ENCODE measurements at regions not wholly inside any gene's neighbourhood (a gene's known extent, or its start where the extent isn't known, plus 50 kb on each side); places are given as distances from the start of the nearest gene placed in this dataset.

- ChIA-PET POLR2A (ENCODE audit: unreplicated experiment) (no interaction called here), CTCF (no interaction called here)
- Histone ChIP-seq H3K9me3 (ENCODE audit: insufficient read depth, low read depth) (no peaks in the 10 kb centered on the region), H3K27me3 (ENCODE audit: insufficient read depth, low read depth) (no peaks in the 10 kb centered on the region), H4K20me1 (ENCODE audit: insufficient read depth) (no peaks in the 10 kb centered on the region; the same call in 1 of the 2 replicates), H2AFZ (no peak overlapping the region), H3K4me3 (no peak overlapping the region), H3K27ac (no peak overlapping the region), H3K36me3 (ENCODE audit: low read depth) (no peaks in the 10 kb centered on the region), H3K79me2 (ENCODE audit: low read depth) (no peaks in the 10 kb centered on the region), H3K4me1 (replicated peaks; ENCODE audit: insufficient read depth) (no peaks in the 10 kb centered on the region), H3F3A (ENCODE audit: insufficient read depth, low read depth) (no peaks in the 10 kb centered on the region), H3K4me2 (no peak overlapping the region), H3K9me2 (ENCODE audit: insufficient read depth) (no peaks in the 10 kb centered on the region)
- BruUV-seq (replicated peaks), result no TSS peak
- DNase-seq, result no peak
- no peak for TF ChIP-seq EZH2 (IDR thresholded peaks at IDR 0.05; ENCODE audit: low read depth)
- TF ChIP-seq, protein P1, sequence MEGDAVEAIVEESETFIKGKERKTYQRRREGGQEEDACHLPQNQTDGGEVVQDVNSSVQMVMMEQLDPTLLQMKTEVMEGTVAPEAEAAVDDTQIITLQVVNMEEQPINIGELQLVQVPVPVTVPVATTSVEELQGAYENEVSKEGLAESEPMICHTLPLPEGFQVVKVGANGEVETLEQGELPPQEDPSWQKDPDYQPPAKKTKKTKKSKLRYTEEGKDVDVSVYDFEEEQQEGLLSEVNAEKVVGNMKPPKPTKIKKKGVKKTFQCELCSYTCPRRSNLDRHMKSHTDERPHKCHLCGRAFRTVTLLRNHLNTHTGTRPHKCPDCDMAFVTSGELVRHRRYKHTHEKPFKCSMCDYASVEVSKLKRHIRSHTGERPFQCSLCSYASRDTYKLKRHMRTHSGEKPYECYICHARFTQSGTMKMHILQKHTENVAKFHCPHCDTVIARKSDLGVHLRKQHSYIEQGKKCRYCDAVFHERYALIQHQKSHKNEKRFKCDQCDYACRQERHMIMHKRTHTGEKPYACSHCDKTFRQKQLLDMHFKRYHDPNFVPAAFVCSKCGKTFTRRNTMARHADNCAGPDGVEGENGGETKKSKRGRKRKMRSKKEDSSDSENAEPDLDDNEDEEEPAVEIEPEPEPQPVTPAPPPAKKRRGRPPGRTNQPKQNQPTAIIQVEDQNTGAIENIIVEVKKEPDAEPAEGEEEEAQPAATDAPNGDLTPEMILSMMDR (conservative IDR thresholded peaks at IDR 0.05), result no peak
- intact Hi-C loops (cut with micrococcal nuclease; ENCODE audit: unreplicated experiment), result no loop called here
These were observed 658.4 kb upstream of the MBL2 start for GRCh38 chr10:53430974-53431373.

GRCh38 chr10:53430127-53430891 lies 657.7 kb upstream of the MBL2 start:
- Histone ChIP-seq H3K79me2 (ENCODE audit: low read depth) (no peaks in the 10 kb centered on the region), H3K36me3 (ENCODE audit: low read depth) (no peaks in the 10 kb centered on the region), H4K20me1 (ENCODE audit: insufficient read depth) (no peaks in the 10 kb centered on the region; the same call in 1 of the 2 replicates), H3F3A (ENCODE audit: insufficient read depth, low read depth) (no peaks in the 10 kb centered on the region), H3K9me2 (ENCODE audit: insufficient read depth) (no peaks in the 10 kb centered on the region), H2AFZ (no peak overlapping the region), H3K4me1 (replicated peaks; ENCODE audit: insufficient read depth) (no peaks in the 10 kb centered on the region), H3K27ac (no peak overlapping the region), H3K27me3 (ENCODE audit: insufficient read depth, low read depth) (no peaks in the 10 kb centered on the region), H3K9me3 (ENCODE audit: insufficient read depth, low read depth) (no peaks in the 10 kb centered on the region), H3K4me3 (no peak overlapping the region), H3K4me2 (no peak overlapping the region)
- no TSS peak for BruUV-seq (replicated peaks)
- no peak for DNase-seq
- CTCF ChIA-PET, result no interaction called here
- TF ChIP-seq, protein P1 (conservative IDR thresholded peaks at IDR 0.05), result no peak
- no peak for TF ChIP-seq EZH2 (IDR thresholded peaks at IDR 0.05; ENCODE audit: low read depth)
- POLR2A ChIA-PET (ENCODE audit: unreplicated experiment), result no interaction called here
- intact Hi-C loops (cut with micrococcal nuclease; ENCODE audit: unreplicated experiment), result no loop called here

GRCh38 chr10:53422223-53422888 lies 649.8 kb upstream of the MBL2 start:
- TF ChIP-seq, protein P1 (conservative IDR thresholded peaks at IDR 0.05), result no peak
- TF ChIP-seq EZH2 (IDR thresholded peaks at IDR 0.05; ENCODE audit: low read depth), result no peak
- POLR2A ChIA-PET (ENCODE audit: unreplicated experiment), result no interaction called here
- intact Hi-C loops (cut with micrococcal nuclease; ENCODE audit: unreplicated experiment), result no loop called here
- Histone ChIP-seq H3K4me1 (replicated peaks; ENCODE audit: insufficient read depth) (no peaks in the 10 kb centered on the region), H3K9me2 (ENCODE audit: insufficient read depth) (peaks cover 3% of the 10 kb centered on the region; the same call in 1 of the 2 replicates), H3K79me2 (ENCODE audit: low read depth) (no peaks in the 10 kb centered on the region), H3K36me3 (ENCODE audit: low read depth) (no peaks in the 10 kb centered on the region), H3K9me3 (ENCODE audit: insufficient read depth, low read depth) (no peaks in the 10 kb centered on the region), H3K4me3 (no peak overlapping the region), H2AFZ (peak overlapping the region; percentile 35; the same call in 1 of the 2 replicates), H3F3A (ENCODE audit: insufficient read depth, low read depth) (no peaks in the 10 kb centered on the region), H3K4me2 (no peak overlapping the region), H4K20me1 (ENCODE audit: insufficient read depth) (no peaks in the 10 kb centered on the region), H3K27ac (no peak overlapping the region), H3K27me3 (ENCODE audit: insufficient read depth, low read depth) (no peaks in the 10 kb centered on the region)
- no TSS peak for BruUV-seq (replicated peaks)
- CTCF ChIA-PET, result no interaction called here
- no peak for DNase-seq
